ENCODE measurements at regions not wholly inside any gene's neighbourhood (a gene's known extent, or its start where the extent isn't known, plus 50 kb on each side); places are given as distances from the start of the nearest gene placed in this dataset.

DNA sequence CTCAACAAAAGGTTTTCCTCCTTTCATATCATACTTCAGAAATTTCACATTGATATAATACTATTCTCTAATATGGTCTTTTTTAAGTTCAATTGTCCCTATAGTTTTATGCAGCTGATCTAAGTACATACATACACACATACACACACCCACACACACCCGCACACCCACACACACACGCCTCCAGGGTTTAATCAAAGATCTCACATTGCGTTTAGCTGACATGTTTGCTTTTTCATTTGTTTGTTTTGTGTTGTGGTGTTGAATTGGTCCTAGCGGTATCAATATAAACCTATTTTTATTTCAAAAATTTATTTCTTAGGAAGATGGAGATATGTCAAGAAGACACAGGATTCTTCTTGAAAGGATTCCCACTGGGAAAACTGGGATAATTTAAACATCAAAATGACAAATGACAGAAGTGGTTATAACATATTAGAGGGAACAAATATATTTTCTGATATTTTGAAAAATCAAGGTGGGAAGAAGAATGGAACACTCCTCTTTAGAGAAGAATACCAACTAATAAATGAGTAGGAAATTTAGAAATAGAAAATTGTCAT is 434.9 kb upstream of the SLC30A5 start:
- Histone ChIP-seq H3K27me3 (ENCODE audit: control insufficient read depth in 2 of 2, insufficient read depth in 2 of 2, low read length in 2 of 2) (no peaks in the 10 kb centered on the region), H3K4me3 (replicated peaks in 1 of 3; ENCODE audit: low read depth in 2 of 3, low read length in 3 of 3) (no peak overlapping the region), H4K20me1 (ENCODE audit: insufficient read depth, low read length) (no peaks in the 10 kb centered on the region), H2AFZ (ENCODE audit: insufficient read depth, low read depth, low read length, poor library complexity, severe bottlenecking) (no peak overlapping the region), H3K4me2 (replicated peaks; ENCODE audit: extremely low read depth, low read length, poor library complexity, severe bottlenecking) (no peak overlapping the region), H3K9ac (ENCODE audit: insufficient read depth, low read length, poor library complexity, severe bottlenecking) (no peak overlapping the region), H3K36me3 (replicated peaks in 1 of 2; ENCODE audit: control insufficient read depth in 1 of 2, insufficient read depth in 2 of 2, low read length in 2 of 2) (no peaks in the 10 kb centered on the region), H3K79me2 (ENCODE audit: insufficient read depth, low read length) (no peaks in the 10 kb centered on the region), H3K9me3 (replicated peaks in 1 of 2; ENCODE audit: control insufficient read depth in 1 of 2, insufficient read depth in 1 of 2, low read length in 2 of 2) (no peaks in the 10 kb centered on the region), H3K4me1 (ENCODE audit: control insufficient read depth in 1 of 2, insufficient read depth in 2 of 2, low read length in 2 of 2) (no peaks in the 10 kb centered on the region), H3K27ac (ENCODE audit: low read depth in 1 of 2, low read length in 2 of 2) (no peak overlapping the region)
- DNase-seq = no peak
- Mint-ChIP-seq H3K4me3 (no peak overlapping the region), H3K36me3 (no peaks in the 10 kb centered on the region), H3K4me1 (no peaks in the 10 kb centered on the region), H3K27ac (no peak overlapping the region), H3K27me3 (ENCODE audit: low read depth in 3 of 3) (peaks cover 0 to 7% (median 0%) of the 10 kb centered on the region in 3 donors), H3K9me3 (peaks cover 0 to 3% (median 0%) of the 10 kb centered on the region in 7 donors)
- intact Hi-C loops (cut with micrococcal nuclease) = no loop called here
- TF ChIP-seq, protein P1, sequence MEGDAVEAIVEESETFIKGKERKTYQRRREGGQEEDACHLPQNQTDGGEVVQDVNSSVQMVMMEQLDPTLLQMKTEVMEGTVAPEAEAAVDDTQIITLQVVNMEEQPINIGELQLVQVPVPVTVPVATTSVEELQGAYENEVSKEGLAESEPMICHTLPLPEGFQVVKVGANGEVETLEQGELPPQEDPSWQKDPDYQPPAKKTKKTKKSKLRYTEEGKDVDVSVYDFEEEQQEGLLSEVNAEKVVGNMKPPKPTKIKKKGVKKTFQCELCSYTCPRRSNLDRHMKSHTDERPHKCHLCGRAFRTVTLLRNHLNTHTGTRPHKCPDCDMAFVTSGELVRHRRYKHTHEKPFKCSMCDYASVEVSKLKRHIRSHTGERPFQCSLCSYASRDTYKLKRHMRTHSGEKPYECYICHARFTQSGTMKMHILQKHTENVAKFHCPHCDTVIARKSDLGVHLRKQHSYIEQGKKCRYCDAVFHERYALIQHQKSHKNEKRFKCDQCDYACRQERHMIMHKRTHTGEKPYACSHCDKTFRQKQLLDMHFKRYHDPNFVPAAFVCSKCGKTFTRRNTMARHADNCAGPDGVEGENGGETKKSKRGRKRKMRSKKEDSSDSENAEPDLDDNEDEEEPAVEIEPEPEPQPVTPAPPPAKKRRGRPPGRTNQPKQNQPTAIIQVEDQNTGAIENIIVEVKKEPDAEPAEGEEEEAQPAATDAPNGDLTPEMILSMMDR (IDR thresholded peaks at IDR 0.05) = no peak
- no CpG with 5 or more reads among the region's 4 CpGs for WGBS (ENCODE audit: insufficient coverage)

DNA sequence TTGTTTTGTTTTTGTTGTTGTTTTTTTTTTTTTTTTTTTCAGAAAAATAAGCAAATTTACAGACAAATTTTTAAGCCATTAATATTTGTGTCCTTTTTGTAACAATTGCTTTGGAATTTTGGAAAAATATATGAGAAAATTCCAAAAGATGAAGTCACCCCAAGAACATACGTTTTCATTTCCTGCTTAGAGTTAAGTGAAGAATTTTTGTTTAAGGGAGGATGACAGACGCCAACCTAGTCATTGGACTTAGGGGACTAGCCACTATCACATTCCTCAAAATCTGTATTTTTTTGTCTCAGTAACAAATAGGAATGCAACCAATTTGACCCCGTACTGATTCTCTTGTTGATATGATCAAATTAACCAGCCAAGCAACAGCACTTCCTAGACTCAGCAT is 433.9 kb upstream of the SLC30A5 start:
- Histone ChIP-seq H3K4me2 (replicated peaks; ENCODE audit: extremely low read depth, low read length, poor library complexity, severe bottlenecking) (no peak overlapping the region), H2AFZ (ENCODE audit: insufficient read depth, low read depth, low read length, poor library complexity, severe bottlenecking) (no peak overlapping the region), H3K4me1 (ENCODE audit: control insufficient read depth in 1 of 2, insufficient read depth in 2 of 2, low read length in 2 of 2) (no peaks in the 10 kb centered on the region), H4K20me1 (ENCODE audit: insufficient read depth, low read length) (no peaks in the 10 kb centered on the region), H3K9me3 (replicated peaks in 1 of 2; ENCODE audit: control insufficient read depth in 1 of 2, insufficient read depth in 1 of 2, low read length in 2 of 2) (no peaks in the 10 kb centered on the region), H3K36me3 (replicated peaks in 1 of 2; ENCODE audit: control insufficient read depth in 1 of 2, insufficient read depth in 2 of 2, low read length in 2 of 2) (no peaks in the 10 kb centered on the region), H3K4me3 (replicated peaks in 1 of 3; ENCODE audit: low read depth in 2 of 3, low read length in 3 of 3) (no peak overlapping the region), H3K9ac (ENCODE audit: insufficient read depth, low read length, poor library complexity, severe bottlenecking) (no peak overlapping the region), H3K27me3 (ENCODE audit: control insufficient read depth in 2 of 2, insufficient read depth in 2 of 2, low read length in 2 of 2) (no peaks in the 10 kb centered on the region), H3K27ac (ENCODE audit: low read depth in 1 of 2, low read length in 2 of 2) (no peak overlapping the region), H3K79me2 (ENCODE audit: insufficient read depth, low read length) (no peaks in the 10 kb centered on the region)
- WGBS (ENCODE audit: insufficient coverage) = 100% methylated on average over 1 of the region's 3 CpGs
- H3K27ac Mint-ChIP-seq = no peak overlapping the region
- H3K27me3 Mint-ChIP-seq (ENCODE audit: low read depth in 3 of 3) = peaks cover 0 to 7% (median 0%) of the 10 kb centered on the region in 3 donors
- H3K9me3 Mint-ChIP-seq = peaks cover 0 to 3% (median 0%) of the 10 kb centered on the region in 7 donors
- TF ChIP-seq, protein P1 (IDR thresholded peaks at IDR 0.05) = no peak
- no peaks in the 10 kb centered on the region for H3K36me3 Mint-ChIP-seq
- H3K4me1 Mint-ChIP-seq = no peaks in the 10 kb centered on the region
- intact Hi-C loops (cut with micrococcal nuclease) = no loop called here
- DNase-seq = no peak
- H3K4me3 Mint-ChIP-seq = no peak overlapping the region

Data from CD14-positive monocyte (primary cell).